ENCODE measurements at regions not wholly inside any gene's neighbourhood (a gene's known extent, or its start where the extent isn't known, plus 50 kb on each side); places are given as distances from the start of the nearest gene placed in this dataset.

GRCh38 chr18:76570856-76571255 is 75.8 kb upstream of the ZNF516 start:
- DNase-seq (ENCODE audit: low spot score), result no peak

DNA sequence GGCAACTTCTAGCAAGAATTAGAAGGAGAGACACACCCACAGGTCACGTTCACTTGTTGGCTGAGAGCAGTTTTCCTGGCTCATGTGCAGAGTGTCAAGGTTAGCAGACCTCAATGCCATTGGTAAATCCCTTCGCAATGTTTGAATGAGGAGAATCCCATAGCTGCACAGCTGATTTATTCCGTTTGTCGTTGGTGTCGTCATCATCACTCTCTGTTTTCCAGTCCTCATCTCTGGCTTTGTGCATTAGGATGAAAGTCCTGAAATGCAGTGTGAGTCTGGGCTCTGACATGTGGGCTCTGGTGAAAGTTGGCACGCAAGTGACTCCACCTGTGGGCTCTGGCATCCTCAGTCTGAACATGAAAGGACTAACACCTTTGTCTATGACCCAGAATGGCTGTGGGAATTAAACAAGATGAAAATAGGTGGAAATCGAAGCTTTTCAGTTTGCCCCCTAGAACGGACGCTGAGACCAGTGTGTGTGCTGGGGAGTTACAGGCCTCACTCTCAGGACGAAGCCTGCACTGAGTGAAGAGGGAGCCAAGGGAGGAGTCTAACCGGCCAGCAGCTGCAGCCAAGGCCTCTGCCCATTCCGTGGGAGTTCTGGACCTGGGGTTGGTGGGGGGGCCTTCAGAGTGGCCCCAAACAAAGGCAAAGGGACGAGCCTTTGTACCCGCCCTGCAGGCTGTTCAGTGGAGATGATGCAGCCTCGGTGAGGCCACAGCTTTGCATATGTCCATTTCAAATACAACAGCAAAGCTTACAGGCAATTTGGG is 74.8 kb upstream of the ZNF516 start:
- no peak for DNase-seq (ENCODE audit: low spot score)

GRCh38 chr18:76568731-76569130 is 73.7 kb upstream of the ZNF516 start:
- DNase-seq (ENCODE audit: low spot score), result no peak

GRCh38 chr18:76567835-76568445 is 72.9 kb upstream of the ZNF516 start:
- no peak for DNase-seq (ENCODE audit: low spot score)

- DNase-seq (ENCODE audit: low spot score), result no peak
Measured at GRCh38 chr18:76566987-76567386, 71.9 kb upstream of the ZNF516 start.

DNA sequence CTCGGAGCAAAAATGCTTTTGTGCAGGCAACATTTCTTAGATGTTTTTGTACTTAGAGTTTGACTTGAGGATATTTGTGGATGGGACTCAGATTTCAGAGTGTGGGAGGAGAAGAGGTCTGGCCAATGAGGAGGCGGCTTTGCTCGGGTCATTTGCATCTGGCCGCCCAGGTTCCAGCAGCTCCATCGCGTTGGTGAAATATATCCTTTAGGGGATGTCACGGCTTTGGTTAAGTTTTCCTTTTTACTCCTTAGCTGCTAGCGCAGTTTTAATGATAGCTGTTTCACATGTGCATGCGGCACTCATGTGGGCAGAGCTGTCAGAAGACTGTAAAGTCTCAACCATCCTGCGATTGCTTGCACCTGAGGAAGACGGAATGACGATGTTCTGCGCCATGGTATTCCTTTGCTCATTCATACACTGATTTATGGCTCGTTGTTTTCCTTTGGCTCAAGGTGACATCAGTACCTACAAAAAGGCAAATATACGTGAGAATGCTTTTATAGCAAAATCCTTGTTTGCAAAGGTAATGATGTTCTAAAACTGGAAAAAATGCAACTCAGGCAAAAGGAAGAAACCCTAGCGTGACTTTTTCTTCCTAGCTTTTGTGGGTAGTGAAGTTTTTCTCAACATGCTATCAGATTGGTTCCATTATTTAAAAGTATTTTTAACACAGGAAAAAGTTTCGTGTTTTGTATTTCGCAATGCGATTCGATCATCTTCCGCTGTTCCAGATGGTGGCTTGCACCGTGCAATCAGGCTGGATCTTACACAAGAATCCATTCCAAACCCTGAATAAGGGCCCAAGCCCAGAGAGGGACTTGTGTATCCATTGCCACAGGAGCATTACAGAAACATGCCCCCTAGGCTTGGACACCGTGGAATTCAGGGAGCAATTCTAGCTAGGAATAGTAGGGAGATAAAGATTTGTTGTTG is 70.5 kb upstream of the ZNF516 start:
- peak; percentile 84 for DNase-seq (ENCODE audit: low spot score)

- DNase-seq (ENCODE audit: low spot score), result no peak
Measured at GRCh38 chr18:76564655-76565237, 69.7 kb upstream of the ZNF516 start.

- no peak for DNase-seq (ENCODE audit: low spot score)
Measured at GRCh38 chr18:76564117-76564516, 69.1 kb upstream of the ZNF516 start.

GRCh38 chr18:76562286-76563122 is 67.5 kb upstream of the ZNF516 start:
- no peak for DNase-seq (ENCODE audit: low spot score)

DNA sequence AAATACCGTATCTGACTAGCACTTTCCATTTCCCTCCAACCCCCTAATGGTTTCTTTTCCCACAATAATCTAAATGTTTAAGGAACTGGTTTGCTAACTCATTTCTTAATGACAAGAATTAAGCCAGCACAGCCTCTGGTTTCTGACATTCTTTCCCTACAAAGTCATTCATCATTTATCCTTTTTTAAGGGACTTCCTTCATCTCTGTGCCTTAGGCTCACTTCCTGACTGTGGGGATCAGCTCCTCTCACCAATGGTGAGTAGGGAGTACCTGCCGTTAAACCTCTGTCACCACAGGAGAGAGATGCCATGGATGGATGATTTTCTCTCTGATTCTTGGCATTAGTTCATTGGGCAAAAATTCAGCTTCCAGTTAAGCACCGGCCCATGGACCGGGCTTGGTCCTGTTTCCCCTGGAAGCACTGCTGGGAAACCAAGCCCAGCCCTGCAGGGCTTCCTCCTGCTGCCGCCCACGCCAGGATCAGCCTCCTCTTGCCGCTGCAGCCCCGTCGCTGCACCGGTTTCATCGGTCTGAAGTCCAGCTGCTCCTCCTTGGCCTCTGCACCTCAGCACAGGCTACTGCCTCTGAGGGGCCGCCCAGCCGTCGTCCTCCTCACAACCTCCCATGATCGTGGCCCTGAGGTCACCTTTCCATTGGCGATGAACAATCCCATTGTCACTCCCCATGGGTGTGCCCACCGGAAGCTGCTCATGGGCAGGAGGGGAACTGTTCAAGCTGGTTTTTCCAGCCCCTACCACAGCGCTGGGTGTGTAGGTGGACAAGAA is 64.0 kb upstream of the ZNF516 start:
- DNase-seq (ENCODE audit: low spot score), result no peak

DNA sequence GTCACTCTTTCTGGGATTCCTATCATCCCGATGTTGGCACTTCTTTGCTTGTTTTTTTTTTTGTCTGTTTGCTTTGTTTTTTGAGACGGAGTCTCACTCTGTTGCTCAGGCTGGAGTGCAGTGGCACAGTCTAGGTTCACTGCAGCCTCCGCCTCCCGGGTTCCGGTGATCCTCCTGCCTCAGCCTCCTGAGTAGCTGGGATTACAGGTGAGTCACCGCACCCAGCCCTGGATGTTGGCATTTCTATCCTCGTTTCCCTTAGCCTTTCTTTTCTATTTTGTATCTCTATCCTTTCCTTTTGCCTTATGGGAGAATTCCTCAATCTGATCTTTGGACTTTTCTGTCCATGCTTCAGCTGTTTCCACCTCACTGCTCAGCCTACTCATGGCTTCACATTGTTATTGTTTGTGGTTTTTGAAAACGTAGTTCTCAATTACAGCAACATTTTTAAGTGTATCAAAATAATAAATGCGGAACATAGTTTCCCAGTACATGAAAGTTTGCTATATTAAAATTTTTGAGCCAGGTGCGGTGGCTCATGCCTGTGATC is 62.1 kb upstream of the ZNF516 start:
- no peak for DNase-seq (ENCODE audit: low spot score)

DNA sequence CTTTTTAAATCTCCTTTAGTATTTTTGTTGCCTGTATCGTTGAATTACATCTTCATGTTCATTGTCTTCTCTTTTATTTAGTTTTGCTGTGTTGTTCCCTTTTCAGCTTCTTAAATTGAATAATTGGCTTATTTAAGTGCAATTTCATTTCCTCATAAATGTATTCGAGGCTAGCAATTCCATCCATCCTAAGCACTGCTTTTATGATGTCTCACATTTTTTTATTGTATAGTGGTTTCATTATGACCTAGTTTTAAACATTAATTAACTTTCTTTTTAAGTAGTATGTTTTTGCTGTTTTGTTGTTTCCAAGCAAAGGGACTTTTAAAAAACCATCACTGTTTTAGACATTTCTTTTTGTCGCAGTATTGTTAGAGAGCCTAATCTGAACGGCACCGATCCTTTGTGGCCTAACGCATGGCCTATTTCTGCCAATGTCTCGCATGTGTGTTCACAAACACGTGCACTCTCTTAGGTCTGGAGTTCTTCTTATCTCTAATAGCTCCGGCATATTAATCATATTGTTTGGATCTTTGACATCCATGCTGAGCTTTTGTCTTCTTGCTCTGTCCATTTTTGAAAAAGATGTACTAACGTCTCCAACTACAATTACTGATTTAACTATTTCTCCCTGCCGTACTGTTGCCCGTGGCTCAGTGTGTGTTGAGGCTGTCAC is 59.6 kb upstream of the ZNF516 start:
- no peak for DNase-seq (ENCODE audit: low spot score)

GRCh38 chr18:76553715-76554546 is 58.9 kb upstream of the ZNF516 start:
- peak; percentile 26 for DNase-seq (ENCODE audit: low spot score)

DNA sequence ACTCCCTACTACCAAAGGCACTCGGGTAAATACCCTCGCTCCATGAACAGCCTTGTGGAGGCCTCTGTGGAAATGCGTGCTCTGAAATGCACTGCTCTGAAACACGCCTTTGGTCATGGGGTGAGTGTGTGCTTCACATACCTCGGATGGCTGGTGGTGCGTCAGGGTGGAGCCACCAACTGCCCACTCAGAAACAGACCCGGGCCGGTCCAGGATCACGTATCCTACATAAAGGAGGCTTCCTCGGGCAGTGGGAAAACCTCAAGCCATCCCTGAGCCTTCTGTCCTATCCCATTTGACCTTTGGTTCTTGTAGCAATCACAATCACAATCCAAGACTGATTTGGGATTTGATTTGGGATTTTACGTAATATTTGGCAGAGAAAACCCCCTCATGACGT is 53.5 kb upstream of the ZNF516 start:
- DNase-seq (ENCODE audit: low spot score), result no peak

DNA sequence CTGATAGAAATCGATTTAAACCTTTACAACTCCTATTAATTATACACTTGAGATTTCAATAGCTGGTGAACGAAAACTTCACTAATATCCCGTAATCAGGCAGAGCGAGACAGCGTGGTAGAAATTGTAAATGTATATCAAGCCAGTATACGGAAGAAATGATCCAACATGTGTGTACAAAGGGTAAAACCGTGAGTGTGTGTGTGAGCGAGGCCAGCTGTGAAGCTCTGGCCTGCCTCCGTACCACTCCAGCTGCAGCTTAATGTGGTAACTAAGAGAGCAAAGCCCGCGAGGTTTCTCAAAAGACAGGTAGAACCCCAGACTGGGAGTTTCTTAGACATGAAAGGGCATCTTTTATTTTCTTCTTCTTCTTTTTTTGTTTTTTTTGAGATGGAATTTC is 52.3 kb upstream of the ZNF516 start:
- peak; percentile 33 for DNase-seq (ENCODE audit: low spot score)

DNA sequence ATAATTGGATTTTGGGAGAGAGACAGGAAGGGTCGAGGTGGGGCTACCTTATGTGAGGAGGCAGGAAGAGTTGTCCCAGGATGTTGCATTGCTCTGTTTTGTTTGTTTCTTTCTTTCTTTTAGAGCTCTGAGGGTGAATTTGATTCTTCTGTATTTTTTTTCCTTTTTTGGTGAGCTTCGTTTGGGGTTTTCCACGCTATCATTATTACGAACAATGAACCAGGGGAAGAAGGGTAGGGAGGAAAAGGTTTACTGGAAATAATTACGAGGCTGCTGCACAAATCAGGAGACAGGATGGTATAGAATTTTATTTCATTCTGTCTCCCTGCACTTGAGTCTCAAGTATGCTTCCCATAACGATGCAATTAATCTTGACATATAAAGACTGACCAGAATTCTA is 51.4 kb upstream of the ZNF516 start:
- DNase-seq (ENCODE audit: low spot score), result no peak

GRCh38 chr18:76546088-76546435 is 51.0 kb upstream of the ZNF516 start:
- no peak for DNase-seq (ENCODE audit: low spot score)

- DNase-seq (ENCODE audit: low spot score), result no peak
Measured at GRCh38 chr18:76545433-76546087, 50.5 kb upstream of the ZNF516 start.
